ENCODE measurements at regions not wholly inside any gene's neighbourhood (a gene's known extent, or its start where the extent isn't known, plus 50 kb on each side); places are given as distances from the start of the nearest gene placed in this dataset.

GRCh38 chr6:149127212-149127611 is 190.3 kb upstream of the TAB2 start:
- Histone ChIP-seq H3K4me2 (ENCODE audit: low read depth, low read length, poor library complexity, severe bottlenecking) (no peak overlapping the region), H3K9me3 (ENCODE audit: low read length) (no peaks in the 10 kb centered on the region), H3K9ac (ENCODE audit: low read length) (no peak overlapping the region), H3K27ac (ENCODE audit: low read length) (no peak overlapping the region), H3K36me3 (ENCODE audit: insufficient read depth, low read length) (no peaks in the 10 kb centered on the region), H3K27me3 (ENCODE audit: low read length) (no peaks in the 10 kb centered on the region), H3K9me2 (replicated peaks; ENCODE audit: insufficient read depth, low read length) (no peaks in the 10 kb centered on the region), H3K4me3 (ENCODE audit: low read length) (no peak overlapping the region), H2AFZ (ENCODE audit: low read length) (no peak overlapping the region), H3K79me2 (ENCODE audit: low read length) (no peaks in the 10 kb centered on the region), H4K20me1 (ENCODE audit: insufficient read depth, low read depth, low read length) (no peaks in the 10 kb centered on the region), H3K4me1 (ENCODE audit: low read length) (peaks cover 6% of the 10 kb centered on the region)
- DNase-seq, result no peak

DNA sequence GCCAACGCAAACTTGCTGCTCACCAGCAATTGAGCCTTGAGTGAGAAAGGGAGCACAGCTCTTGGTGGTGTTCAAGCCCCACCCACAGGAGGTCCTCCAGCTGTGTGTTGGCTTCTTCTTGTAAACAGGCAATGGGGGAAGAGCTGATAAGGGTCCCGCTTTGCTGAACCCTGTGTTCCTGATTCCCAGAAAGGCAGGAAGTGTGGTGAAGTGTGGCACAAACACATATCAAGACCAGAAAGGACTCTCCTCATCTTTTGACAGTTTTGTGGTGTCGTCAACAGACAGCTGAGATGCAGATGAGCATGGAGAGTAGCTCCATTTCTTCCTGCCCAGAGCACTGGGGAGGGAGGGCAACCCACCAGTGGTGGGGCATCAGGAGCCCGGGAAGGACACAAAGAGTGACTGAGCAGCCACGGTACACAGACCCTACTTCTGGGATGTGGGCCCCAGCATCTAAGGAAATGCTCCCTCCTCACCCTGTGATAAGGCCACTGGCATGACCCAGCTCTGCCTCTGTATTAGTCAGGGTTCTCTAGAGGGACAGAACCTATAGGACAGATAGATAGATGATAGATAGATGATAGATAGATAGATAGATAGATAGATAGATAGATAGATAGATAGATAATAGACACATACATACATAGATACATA is 188.9 kb upstream of the TAB2 start:
- Histone ChIP-seq H3K4me1 (ENCODE audit: low read length) (peaks cover 6% of the 10 kb centered on the region), H3K4me3 (ENCODE audit: low read length) (no peak overlapping the region), H3K9me2 (replicated peaks; ENCODE audit: insufficient read depth, low read length) (no peaks in the 10 kb centered on the region), H3K9me3 (ENCODE audit: low read length) (no peaks in the 10 kb centered on the region), H3K79me2 (ENCODE audit: low read length) (no peaks in the 10 kb centered on the region), H4K20me1 (ENCODE audit: insufficient read depth, low read depth, low read length) (no peaks in the 10 kb centered on the region), H3K27me3 (ENCODE audit: low read length) (no peaks in the 10 kb centered on the region), H2AFZ (ENCODE audit: low read length) (no peak overlapping the region), H3K4me2 (ENCODE audit: low read depth, low read length, poor library complexity, severe bottlenecking) (no peak overlapping the region), H3K9ac (ENCODE audit: low read length) (no peak overlapping the region), H3K27ac (ENCODE audit: low read length) (no peak overlapping the region), H3K36me3 (ENCODE audit: insufficient read depth, low read length) (no peaks in the 10 kb centered on the region)
- no peak for DNase-seq

GRCh38 chr6:149129371-149130077 is 188.0 kb upstream of the TAB2 start:
- no peaks in the 10 kb centered on the region for H3K9me2 ChIP-seq (replicated peaks; ENCODE audit: insufficient read depth, low read length)
- H2AFZ ChIP-seq (ENCODE audit: low read length), result no peak overlapping the region
- H4K20me1 ChIP-seq (ENCODE audit: insufficient read depth, low read depth, low read length), result no peaks in the 10 kb centered on the region
- no peaks in the 10 kb centered on the region for H3K79me2 ChIP-seq (ENCODE audit: low read length)
- no peak overlapping the region for H3K9ac ChIP-seq (ENCODE audit: low read length)
- no peaks in the 10 kb centered on the region for H3K9me3 ChIP-seq (ENCODE audit: low read length)
- no peak overlapping the region for H3K4me3 ChIP-seq (ENCODE audit: low read length)
- H3K4me2 ChIP-seq (ENCODE audit: low read depth, low read length, poor library complexity, severe bottlenecking), result no peak overlapping the region
- DNase-seq, result peak; percentile 60
- no peak overlapping the region for H3K27ac ChIP-seq (ENCODE audit: low read length)
- peaks cover 6% of the 10 kb centered on the region for H3K4me1 ChIP-seq (ENCODE audit: low read length)
- H3K27me3 ChIP-seq (ENCODE audit: low read length), result no peaks in the 10 kb centered on the region
- no peaks in the 10 kb centered on the region for H3K36me3 ChIP-seq (ENCODE audit: insufficient read depth, low read length)

DNA sequence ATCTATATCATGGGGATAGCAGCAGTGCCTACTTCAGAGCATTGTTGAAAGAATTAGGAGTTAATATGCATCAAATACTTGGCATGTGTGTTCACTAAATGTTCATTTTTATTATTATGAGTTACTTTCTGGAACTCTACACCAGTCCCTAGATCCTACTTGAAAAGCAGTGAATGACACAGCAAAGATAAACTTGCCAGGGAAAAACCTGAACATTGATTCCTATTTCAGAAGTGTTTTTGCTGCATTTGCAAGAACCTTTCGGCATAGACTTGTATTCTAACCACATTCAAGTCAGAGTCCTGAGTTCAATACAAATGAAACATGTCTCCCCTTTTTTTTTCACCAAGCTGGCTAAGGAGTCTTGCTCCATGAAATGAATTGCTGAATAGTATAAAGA is 187.4 kb upstream of the TAB2 start:
- no peak overlapping the region for H2AFZ ChIP-seq (ENCODE audit: low read length)
- no peak for DNase-seq
- H3K4me2 ChIP-seq (ENCODE audit: low read depth, low read length, poor library complexity, severe bottlenecking), result no peak overlapping the region
- H4K20me1 ChIP-seq (ENCODE audit: insufficient read depth, low read depth, low read length), result no peaks in the 10 kb centered on the region
- peaks cover 6% of the 10 kb centered on the region for H3K4me1 ChIP-seq (ENCODE audit: low read length)
- H3K79me2 ChIP-seq (ENCODE audit: low read length), result no peaks in the 10 kb centered on the region
- no peaks in the 10 kb centered on the region for H3K27me3 ChIP-seq (ENCODE audit: low read length)
- no peaks in the 10 kb centered on the region for H3K36me3 ChIP-seq (ENCODE audit: insufficient read depth, low read length)
- no peak overlapping the region for H3K4me3 ChIP-seq (ENCODE audit: low read length)
- H3K9me3 ChIP-seq (ENCODE audit: low read length), result no peaks in the 10 kb centered on the region
- H3K9me2 ChIP-seq (replicated peaks; ENCODE audit: insufficient read depth, low read length), result no peaks in the 10 kb centered on the region
- H3K9ac ChIP-seq (ENCODE audit: low read length), result no peak overlapping the region
- H3K27ac ChIP-seq (ENCODE audit: low read length), result no peak overlapping the region

DNA sequence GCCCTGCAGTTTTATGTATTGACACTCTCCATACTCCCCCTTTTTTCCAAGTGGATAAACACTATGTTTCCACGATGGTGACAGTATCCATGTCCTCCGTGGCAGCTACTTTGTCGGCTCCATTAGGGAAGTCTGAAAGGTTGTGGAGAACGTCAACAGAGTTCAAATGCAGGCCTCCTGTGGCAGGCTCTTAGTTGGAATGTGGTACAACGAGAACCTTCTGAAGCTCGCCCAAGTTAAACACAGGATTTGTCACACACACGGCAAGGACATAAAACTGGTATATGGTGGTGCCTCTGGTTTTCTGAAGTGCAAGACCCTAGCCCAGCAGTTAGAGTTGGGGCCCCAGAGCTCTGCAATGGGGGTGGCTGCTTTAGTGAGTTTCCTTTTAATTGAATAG is 187.0 kb upstream of the TAB2 start:
- Histone ChIP-seq H3K27me3 (ENCODE audit: low read length) (no peaks in the 10 kb centered on the region), H3K9me2 (replicated peaks; ENCODE audit: insufficient read depth, low read length) (no peaks in the 10 kb centered on the region), H3K9me3 (ENCODE audit: low read length) (no peaks in the 10 kb centered on the region), H3K79me2 (ENCODE audit: low read length) (no peaks in the 10 kb centered on the region), H3K4me2 (ENCODE audit: low read depth, low read length, poor library complexity, severe bottlenecking) (no peak overlapping the region), H3K4me3 (ENCODE audit: low read length) (no peak overlapping the region), H3K27ac (ENCODE audit: low read length) (no peak overlapping the region), H3K4me1 (ENCODE audit: low read length) (peaks cover 6% of the 10 kb centered on the region), H2AFZ (ENCODE audit: low read length) (no peak overlapping the region), H3K9ac (ENCODE audit: low read length) (no peak overlapping the region), H3K36me3 (ENCODE audit: insufficient read depth, low read length) (no peaks in the 10 kb centered on the region), H4K20me1 (ENCODE audit: insufficient read depth, low read depth, low read length) (no peaks in the 10 kb centered on the region)
- DNase-seq, result no peak

GRCh38 chr6:149131891-149132290 is 185.6 kb upstream of the TAB2 start:
- no peaks in the 10 kb centered on the region for H4K20me1 ChIP-seq (ENCODE audit: insufficient read depth, low read depth, low read length)
- no peaks in the 10 kb centered on the region for H3K9me3 ChIP-seq (ENCODE audit: low read length)
- no peak for DNase-seq
- H3K9me2 ChIP-seq (replicated peaks; ENCODE audit: insufficient read depth, low read length), result no peaks in the 10 kb centered on the region
- H3K4me1 ChIP-seq (ENCODE audit: low read length), result peaks cover 6% of the 10 kb centered on the region
- no peak overlapping the region for H3K4me3 ChIP-seq (ENCODE audit: low read length)
- H3K27me3 ChIP-seq (ENCODE audit: low read length), result no peaks in the 10 kb centered on the region
- no peak overlapping the region for H3K9ac ChIP-seq (ENCODE audit: low read length)
- no peak overlapping the region for H2AFZ ChIP-seq (ENCODE audit: low read length)
- no peak overlapping the region for H3K4me2 ChIP-seq (ENCODE audit: low read depth, low read length, poor library complexity, severe bottlenecking)
- H3K36me3 ChIP-seq (ENCODE audit: insufficient read depth, low read length), result no peaks in the 10 kb centered on the region
- H3K79me2 ChIP-seq (ENCODE audit: low read length), result no peaks in the 10 kb centered on the region
- no peak overlapping the region for H3K27ac ChIP-seq (ENCODE audit: low read length)

- no peaks in the 10 kb centered on the region for H3K27me3 ChIP-seq (ENCODE audit: low read length)
- H4K20me1 ChIP-seq (ENCODE audit: insufficient read depth, low read depth, low read length), result no peaks in the 10 kb centered on the region
- H2AFZ ChIP-seq (ENCODE audit: low read length), result no peak overlapping the region
- no peak for DNase-seq
- H3K36me3 ChIP-seq (ENCODE audit: insufficient read depth, low read length), result no peaks in the 10 kb centered on the region
- H3K9ac ChIP-seq (ENCODE audit: low read length), result no peak overlapping the region
- H3K9me2 ChIP-seq (replicated peaks; ENCODE audit: insufficient read depth, low read length), result no peaks in the 10 kb centered on the region
- H3K4me3 ChIP-seq (ENCODE audit: low read length), result no peak overlapping the region
- H3K79me2 ChIP-seq (ENCODE audit: low read length), result no peaks in the 10 kb centered on the region
- H3K4me1 ChIP-seq (ENCODE audit: low read length), result peaks cover 6% of the 10 kb centered on the region
- H3K4me2 ChIP-seq (ENCODE audit: low read depth, low read length, poor library complexity, severe bottlenecking), result no peak overlapping the region
- no peak overlapping the region for H3K27ac ChIP-seq (ENCODE audit: low read length)
- H3K9me3 ChIP-seq (ENCODE audit: low read length), result no peaks in the 10 kb centered on the region
Observed at GRCh38 chr6:149132336-149132735, 185.2 kb upstream of the TAB2 start.

GRCh38 chr6:149134511-149134933 is 183.0 kb upstream of the TAB2 start:
- Histone ChIP-seq H3K4me2 (ENCODE audit: low read depth, low read length, poor library complexity, severe bottlenecking) (no peak overlapping the region), H3K4me1 (ENCODE audit: low read length) (peaks cover 4% of the 10 kb centered on the region), H3K36me3 (ENCODE audit: insufficient read depth, low read length) (no peaks in the 10 kb centered on the region), H3K9me3 (ENCODE audit: low read length) (no peaks in the 10 kb centered on the region), H3K4me3 (ENCODE audit: low read length) (no peak overlapping the region), H2AFZ (ENCODE audit: low read length) (no peak overlapping the region), H3K9ac (ENCODE audit: low read length) (no peak overlapping the region), H3K27me3 (ENCODE audit: low read length) (no peaks in the 10 kb centered on the region), H3K79me2 (ENCODE audit: low read length) (no peaks in the 10 kb centered on the region), H4K20me1 (ENCODE audit: insufficient read depth, low read depth, low read length) (no peaks in the 10 kb centered on the region), H3K27ac (ENCODE audit: low read length) (no peak overlapping the region), H3K9me2 (replicated peaks; ENCODE audit: insufficient read depth, low read length) (no peaks in the 10 kb centered on the region)
- DNase-seq, result no peak

All from Karpas-422 (cell line).